HG03039 (cell line): ENCODE measurements at regions not wholly inside any gene's neighbourhood (a gene's known extent, or its start where the extent isn't known, plus 50 kb on each side); places are given as distances from the start of the nearest gene placed in this dataset.
"Not testable (repeated sequence)": the region's sequence is repeated elsewhere in the genome, so short reads cannot be mapped to it uniquely, and the experiment has no call there.

Experiments used
- ATAC-seq: cut with Tn5 transposase; IDR thresholded peaks from one replicate; pipeline ENCODE4 v1.9.1; 2021; ENCODE audit warnings: mild to moderate bottlenecking, moderate library complexity; ENCODE audit not compliant: unreplicated experiment

DNA sequence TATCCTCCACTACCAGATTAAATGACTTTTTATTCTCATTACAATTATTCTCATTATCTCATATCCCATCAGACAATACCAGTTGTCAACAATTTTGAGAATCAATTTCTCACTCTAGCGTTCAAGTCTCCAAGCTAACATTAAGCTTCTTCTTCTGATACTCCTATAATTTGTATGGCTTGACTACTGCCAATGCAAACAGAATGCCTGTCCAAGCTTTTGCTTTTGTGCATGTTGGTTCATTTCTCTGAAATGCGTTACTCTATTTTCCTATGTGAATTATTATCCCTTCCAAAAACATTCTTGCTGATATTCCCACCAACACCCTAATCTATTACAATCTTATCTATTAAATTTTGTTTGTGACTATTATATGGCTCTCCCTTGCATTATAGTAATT lies 1602.3 kb downstream of the C4orf33 start:
- no peak for ATAC-seq

DNA sequence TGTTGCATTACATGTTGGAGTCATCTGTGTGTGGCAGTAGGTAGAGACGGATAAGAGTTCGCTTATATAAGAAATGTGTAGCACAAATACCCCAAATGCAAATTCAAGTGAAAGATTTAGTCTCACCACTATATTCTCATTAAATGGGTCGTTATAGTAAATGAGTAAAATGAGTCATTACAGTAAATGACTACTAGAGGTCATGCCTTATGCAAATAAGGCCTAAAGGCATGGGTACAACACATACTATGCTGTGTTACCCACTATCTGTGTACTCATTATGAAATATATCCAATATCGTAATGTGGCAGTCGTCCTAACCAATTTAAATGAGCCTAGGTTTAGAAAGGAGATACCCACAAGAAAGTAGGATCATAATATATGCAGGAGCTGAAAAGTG lies 1603.1 kb downstream of the C4orf33 start:
- no peak for ATAC-seq

DNA sequence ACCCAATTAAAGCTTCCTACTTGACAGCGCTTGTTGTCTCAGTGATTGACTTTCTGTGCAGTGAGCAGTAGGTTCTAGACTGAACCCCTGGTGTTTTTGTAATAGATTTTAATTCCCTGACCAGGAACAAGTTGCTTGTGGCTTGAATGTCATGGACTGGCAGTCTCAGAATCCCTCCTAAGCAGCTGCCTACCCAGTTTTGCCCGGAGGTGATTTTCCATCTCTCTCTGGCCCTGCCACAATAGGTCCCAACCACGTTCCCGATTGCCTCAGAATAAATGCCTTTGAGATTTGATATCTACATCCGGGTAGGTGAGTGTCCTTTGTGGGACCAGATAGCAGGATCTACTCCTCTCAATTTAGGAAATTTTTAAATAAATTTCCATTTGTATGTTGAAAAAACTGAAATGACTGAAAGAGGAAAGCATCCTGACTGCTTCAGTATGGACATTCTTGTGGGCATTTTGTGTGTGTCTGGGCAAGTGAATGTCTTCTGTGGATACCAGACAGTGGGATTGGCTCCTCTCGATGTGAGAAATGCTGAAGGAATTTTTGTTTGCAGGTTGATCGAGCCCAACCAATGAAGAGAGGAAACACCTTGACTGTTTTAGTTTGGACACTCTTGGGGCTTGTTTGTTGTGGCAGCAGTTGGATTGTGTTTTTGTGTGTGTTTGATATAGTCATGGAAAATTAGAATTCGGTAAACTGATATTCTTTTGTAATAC lies 1607.4 kb downstream of the C4orf33 start:
- ATAC-seq = no peak

DNA sequence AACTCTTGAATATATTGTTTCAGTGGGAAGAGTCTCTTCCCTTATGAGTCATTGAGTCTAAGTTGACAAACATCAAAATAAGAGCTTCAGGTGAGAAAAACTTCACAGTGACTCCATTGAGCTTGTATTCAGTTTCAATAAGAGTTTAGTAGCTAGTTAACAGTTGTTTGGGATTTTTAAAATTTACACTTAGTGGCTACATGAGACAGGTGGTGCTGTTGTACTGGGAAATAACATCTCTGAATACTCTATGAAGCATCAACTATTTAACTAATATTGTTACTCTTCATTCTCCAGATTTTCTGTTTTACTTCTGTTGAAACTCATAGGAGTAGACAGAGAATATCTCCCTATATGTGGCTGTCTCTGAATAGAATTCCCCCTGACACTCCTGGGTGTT lies 1609.1 kb downstream of the C4orf33 start:
- no peak for ATAC-seq

DNA sequence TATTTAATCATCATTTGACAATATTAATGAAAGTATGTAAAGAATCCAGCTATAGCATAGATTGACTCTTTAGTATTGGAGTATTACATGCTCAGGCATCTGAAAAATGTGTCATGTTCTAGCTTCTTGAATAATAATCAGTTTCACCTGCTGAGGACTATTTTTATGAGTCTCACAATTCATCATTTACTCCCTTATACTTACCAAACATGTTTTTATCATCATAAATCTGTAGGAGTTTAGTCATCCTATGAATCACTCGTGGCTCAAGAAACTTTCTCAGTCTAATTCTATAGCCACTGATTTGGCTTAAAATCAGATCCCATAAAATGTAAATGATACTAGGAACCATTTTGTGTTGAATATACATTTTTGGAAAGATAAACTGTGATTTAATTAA lies 1616.1 kb downstream of the C4orf33 start:
- no peak for ATAC-seq

DNA sequence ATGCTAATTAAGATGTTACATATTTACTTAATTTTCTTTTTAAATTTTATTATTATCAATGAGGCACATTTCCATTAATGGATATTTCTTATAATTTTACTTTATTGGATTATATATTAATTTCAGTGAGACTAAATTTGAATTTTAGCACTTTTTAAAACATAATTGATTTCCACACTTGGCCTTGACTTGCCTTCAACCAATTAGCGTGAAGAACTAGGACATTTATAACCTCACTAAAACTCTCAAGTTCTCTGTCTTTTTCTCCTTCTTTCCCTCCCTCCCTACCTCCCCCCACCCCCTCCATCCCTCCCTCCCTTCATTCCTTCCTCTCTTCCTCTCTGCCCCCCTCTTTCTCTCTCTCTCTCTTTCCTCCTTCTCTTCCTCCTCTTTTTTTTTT lies 1618.1 kb downstream of the C4orf33 start:
- ATAC-seq = no peak

DNA sequence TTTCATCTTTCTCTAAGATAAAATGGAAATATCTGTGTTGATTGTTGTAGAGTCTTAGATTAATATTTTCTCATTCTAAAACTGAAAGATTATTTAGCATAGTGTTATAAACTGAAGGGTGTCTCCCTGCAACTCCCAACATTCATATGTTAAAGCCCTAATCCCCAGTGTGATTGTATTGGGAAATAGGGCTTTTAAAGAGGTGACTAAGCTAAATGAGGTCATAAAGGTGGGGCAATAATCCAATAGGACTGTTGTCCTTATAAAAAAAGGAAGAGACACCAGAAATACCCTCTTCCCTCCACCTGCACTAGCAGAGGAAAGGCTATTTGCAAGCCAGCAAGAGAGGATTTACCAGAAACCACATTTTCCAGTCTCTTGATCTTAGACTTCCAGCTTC lies 1626.4 kb downstream of the C4orf33 start:
- ATAC-seq = no peak

DNA sequence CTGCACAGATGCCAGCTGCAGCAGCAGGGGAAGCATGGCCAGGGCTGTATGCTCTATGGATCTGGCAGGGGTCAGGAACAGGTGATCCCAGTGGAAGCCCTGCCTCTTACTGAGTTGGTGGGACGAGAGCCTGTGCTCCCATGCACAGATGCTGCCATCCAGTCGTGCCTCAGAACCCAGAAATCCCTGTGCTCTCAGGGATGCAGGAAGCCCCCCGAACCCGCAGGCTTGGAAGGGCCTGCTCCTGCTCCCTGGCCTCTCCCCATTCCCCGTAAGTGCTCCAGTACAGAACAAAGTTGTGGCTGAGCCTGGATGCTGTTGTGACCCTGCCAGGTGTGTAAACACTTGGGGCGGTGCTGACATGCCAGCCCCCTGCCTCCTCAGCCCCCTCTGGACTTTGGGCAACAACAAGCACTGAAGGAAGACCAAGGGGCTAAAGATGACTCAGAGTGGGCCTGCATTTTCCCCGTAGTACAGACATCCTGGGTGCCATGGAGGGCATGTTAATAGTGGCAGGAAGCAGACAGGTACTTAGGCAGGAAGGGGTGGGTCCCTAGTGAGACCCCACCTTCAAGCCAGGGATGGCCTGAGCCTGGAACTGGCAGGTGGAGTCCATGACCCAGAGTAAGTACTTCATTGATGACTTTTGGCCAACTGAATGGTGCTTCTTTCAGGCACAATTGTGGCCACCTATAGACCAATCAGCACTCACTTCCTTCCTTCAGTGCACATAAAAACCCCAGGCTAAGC lies 1640.7 kb downstream of the C4orf33 start:
- no peak for ATAC-seq

DNA sequence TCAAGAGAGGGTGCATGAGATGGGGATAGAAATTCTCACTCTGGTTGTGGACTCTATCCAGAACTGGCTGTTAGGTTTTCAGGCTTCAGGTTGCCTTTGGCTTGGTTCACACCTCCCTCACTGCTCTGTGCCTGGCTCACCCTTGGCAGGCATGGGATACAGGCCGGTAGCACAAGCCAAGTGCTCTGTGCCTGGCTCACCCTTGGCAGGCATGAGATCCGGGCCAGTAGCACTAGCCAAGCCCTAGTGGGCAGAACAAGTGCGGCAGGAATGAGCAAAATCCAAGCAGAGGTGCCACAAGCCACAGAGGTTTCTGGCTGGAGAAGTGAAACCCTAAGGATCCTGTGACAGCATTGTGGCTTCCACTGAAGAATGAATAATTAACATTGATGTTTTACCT lies 1642.3 kb downstream of the C4orf33 start:
- no peak for ATAC-seq

DNA sequence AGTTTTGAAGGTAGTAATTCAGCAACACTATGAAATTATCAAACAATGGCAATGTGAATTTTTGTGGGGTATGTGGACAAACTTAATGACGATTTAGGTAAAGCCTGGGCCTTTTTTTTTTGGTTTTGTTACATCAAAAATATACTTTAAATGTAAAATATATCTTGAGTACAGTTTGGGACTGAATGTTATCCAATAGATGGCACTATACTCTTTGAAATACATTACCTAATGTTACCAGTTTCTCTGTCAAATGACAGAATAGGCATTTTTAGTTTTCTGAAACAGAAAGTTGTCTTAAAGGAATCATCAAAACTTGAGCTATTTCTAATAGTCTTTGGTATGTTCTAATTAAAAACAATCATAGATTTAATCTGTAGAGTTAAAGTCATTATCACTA lies 1651.9 kb downstream of the C4orf33 start:
- ATAC-seq = no peak

DNA sequence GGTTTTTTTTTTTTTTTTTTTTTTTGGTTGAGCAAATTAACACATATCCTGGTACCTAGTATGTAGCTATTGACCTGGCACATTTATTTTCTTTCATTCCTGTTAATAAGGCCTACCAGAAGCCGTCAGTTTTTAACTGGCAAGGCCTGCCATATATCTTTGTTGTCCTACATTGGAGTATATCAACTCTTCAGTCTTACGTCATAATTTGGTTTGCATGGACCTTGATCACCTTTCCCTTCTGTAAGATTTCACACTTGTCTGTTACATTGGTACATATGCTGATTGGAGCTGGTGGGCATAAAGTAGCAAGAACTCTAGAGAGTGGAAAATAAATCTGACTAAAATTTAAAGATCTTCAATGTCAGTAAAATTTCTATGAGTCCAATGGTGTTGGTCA lies 1658.0 kb downstream of the C4orf33 start:
- ATAC-seq = no peak

DNA sequence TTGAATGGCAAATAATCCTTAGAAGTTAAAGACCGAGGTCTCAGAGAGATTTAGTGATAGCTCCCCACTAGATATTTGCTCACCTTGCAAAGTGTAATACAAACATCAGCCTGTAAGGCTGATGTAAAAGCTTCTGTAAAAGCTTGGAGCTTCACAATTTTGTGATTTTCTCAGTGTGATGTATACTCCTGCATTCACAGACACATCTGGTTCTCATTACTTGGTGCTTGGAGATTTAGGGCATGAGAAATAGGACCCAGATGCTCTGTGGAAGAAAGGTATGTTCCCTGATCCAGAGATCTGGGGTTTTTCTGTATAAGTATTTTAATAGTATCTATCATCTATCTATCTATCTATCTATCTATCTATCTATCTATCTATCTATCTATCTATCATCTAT lies 1664.3 kb downstream of the C4orf33 start:
- no peak for ATAC-seq

DNA sequence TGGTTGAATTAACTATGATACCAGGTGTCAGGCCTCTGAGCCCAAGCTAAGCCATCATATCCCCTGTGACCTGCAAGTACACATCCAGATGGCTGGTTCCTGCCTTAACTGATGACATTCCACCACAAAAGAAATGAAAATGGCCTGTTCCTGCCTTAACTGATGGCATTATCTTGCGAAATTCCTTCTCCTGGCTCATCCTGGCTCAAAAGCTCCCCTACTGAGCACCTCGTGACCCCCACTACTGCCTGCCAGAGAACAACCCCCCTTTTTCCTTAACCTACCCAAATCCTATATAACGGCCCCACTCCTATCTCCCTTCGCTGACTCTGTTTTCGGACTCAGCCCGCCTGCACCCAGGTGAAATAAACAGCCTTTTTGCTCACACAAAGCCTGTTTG lies 1671.4 kb downstream of the C4orf33 start:
- ATAC-seq = not testable (repeated sequence)

DNA sequence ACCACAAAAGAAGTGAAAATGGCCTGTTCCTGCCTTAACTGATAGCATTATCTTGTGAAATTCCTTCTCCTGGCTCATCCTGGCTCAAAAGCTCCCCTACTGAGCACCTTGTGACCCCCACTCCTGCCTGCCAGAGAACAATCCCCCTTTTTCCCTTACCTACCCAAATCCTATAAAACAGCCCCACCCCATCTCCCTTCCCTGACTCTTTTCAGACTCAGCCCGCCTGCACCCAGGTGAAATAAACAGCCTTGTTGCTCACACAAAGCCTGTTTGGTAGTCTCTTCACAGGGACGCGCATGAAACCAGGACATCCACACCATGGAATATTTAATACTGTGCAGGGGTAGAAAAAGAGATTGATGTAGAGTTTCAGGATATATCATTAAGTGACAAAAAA lies 1677.0 kb downstream of the C4orf33 start:
- ATAC-seq = not testable (repeated sequence)

DNA sequence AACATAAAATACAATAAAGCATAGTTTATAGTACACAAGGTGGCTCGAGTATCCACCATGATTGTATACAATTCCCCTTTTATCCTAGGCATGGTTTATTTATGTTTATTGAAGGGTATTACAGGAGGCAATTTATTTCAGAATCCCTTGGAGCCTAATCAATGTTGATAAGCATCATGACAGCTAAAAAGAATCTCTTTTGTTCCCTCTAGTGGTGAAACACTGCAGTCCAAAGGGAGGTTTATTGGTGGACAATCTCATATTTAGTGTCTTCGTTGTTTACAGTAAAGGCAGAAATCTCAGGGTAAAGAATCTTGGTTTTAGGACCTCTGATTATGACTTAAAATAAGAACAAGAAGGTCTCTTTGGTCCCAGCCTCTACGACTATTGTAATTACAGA lies 1712.5 kb downstream of the C4orf33 start:
- no peak for ATAC-seq

DNA sequence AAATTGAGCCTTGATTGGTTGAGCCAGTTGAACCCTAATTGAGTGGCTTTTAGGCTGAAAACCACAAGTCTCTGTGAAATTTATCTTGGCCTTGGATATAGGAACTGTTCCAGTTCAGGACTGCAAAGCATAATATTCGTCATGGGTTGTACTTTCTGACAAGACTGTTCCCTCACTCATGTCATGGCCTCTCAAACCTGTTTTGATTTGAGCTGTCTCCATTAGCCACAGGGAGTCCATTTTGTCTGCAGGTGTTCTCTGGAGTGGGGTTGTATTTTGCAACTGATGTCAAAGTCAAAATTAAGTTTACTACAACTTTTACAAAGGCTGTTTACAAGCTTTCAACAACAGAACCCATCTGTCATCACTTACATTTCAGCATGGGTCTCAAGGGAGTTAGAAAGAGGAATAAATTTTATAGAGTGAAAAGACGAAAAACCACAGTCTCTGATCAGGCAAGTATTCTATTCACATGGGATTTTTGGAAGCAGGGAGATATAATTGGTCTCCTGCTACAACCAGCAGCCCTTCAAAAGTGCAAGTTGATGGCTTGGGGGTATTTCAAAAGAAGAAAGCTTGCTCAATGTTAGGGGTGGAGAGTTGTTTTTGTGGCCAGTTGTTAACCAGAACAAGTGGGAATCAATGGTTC lies 1716.3 kb downstream of the C4orf33 start:
- ATAC-seq = no peak

DNA sequence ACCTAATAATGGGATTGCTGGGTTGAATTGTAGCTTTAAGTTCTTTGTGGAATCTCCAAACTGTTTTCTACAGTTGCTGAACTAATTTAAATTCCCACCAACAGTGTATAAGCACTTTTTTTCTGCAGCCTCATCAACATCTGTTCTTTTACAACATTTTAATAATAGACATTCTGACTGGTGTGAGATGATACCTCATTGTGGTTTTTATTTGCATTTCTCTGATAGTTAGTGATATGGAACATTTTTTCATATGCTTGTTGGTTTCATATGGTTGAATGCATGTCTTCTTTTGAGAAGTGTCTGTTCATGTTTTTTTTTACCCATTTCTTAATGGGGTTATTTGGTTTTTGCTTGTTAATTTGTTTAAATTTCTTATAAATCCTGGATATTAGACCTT lies 1718.9 kb downstream of the C4orf33 start:
- no peak for ATAC-seq

DNA sequence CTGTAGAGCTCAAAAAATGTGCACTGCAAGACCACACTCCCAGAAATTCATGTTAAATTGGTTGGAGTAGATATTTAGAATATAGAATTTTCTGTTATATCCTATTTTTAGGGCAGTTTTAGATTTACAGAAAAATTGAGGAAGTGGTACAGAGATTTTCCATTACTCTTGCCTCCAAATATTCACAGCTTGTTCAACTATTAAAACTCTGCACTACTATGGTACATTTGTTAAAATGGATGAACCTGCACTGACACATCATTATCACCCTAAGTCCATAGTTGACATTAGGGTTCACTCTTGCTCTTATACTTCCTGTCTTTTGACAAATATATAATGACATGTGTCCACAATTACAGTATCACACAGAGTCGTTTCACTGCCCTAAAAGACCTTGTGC lies 1724.5 kb downstream of the C4orf33 start:
- no peak for ATAC-seq

DNA sequence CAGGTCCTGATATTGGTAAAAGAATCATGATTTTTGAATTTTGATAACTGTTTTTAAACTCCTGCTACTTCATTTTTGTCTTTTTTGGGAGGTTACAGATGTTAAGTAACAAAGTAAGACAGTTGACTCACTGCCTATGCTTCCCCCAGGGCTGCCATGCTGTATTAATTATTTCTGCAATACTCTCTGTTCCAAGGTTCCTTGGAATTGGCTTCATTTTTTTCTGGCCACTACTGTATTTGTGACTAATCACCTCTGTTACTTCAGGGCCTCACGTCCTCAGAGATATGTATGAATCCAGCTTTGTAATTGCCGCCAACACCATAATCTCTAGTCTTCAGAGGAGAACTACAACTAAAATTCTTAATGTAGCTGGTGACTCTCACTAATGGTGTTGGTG lies 1729.3 kb downstream of the C4orf33 start:
- no peak for ATAC-seq

DNA sequence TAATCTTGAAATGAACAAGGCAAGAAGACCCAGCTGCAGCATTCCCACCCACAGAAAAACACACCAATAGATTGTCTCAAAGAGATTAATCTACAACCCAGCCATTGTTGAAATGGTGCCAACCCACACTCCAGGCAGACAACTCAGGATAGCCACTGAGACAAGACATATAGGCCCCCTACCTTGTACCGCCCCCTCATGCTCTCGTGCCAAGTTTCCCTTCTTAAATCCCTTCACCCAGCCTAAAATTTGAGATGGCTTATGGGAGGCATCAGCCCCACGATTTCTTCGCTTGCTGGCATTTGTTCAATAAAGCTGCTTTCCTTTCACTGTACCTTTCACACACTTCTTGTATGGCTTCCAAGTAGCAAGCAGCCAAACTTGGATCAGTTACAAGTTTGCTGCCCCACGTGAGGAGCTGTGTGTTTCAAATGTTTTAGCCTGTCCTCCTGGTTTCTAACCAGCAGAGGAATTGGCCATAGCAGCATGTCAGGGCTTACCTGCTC lies 1754.1 kb downstream of the C4orf33 start:
- no peak for ATAC-seq

DNA sequence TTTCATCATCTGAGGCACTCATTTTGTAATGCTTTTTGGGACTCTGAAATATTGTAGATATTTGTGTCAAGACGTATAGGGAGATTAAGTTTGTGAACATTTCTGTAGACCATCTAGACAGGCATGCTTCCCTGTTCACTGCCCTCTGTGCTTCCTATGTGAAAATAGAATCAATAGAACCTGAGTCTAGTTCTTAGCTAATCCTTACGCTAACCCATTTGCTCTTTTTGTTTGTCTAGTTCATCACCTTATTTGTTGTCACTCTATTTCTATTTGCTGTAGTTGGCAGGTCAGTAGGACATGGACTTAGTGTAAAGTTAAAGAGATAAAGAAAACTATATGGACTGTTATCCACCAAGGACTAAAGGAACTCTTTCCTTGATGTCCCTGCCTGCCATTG lies 1755.2 kb downstream of the C4orf33 start:
- ATAC-seq = no peak

DNA sequence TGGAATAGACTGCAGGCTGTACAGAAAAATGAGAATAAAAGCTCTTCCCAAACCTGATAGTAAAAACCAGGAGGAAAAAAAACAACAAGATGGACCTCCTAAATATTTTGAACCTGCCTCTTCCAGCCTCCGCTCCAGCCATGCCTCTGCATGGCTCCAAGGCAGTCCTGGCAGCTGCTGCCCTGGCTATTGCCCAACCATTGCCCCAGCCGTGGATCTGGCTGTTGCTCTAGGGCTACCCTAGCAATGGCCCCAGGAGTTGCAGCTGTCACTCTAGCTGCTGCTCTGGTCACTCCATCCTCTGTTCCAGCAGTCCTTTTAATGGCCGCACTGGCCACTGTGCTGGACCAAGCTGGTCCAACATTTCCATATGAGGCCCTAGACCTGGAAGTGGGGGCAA lies 1756.0 kb downstream of the C4orf33 start:
- ATAC-seq = no peak
